Activated naive CD4-positive, alpha-beta T cell treated with anti-CD3 and anti-CD28 coated beads for 36 hours (primary cell): ENCODE measurements at regions not wholly inside any gene's neighbourhood (a gene's known extent, or its start where the extent isn't known, plus 50 kb on each side); places are given as distances from the start of the nearest gene placed in this dataset.
"Not testable (repeated sequence)": the region's sequence is repeated elsewhere in the genome, so short reads cannot be mapped to it uniquely, and the experiment has no call there.

ENCODE experiments used
- CTCF ChIA-PET: fragments of 350-600 bp; sonication (Branson Sonifier 250); formaldehyde crosslinking; loops from one replicate; lab custom pipeline; 2021; ENCODE audit warnings: antibody characterized with exemption; lab: Charles Lee
- DNase-seq: peaks from one replicate; pipeline ENCODE4 v3.0.0-alpha.2; 2020
- H3K27ac Mint-ChIP-seq: one replicate; pipeline ENCODE4 v1.8.0; 2021; ENCODE audit warnings: mild to moderate bottlenecking, mixed read lengths
- H3K27me3 Mint-ChIP-seq: one replicate; pipeline ENCODE4 v1.8.0; 2021; ENCODE audit warnings: low read depth, mixed read lengths
- H3K36me3 Mint-ChIP-seq: one replicate; pipeline ENCODE4 v1.8.0; 2021; ENCODE audit warnings: low read depth, mixed read lengths
- H3K4me1 Mint-ChIP-seq: one replicate; pipeline ENCODE4 v1.8.0; 2021; ENCODE audit warnings: low read depth, mixed read lengths
- H3K4me3 Mint-ChIP-seq: one replicate; pipeline ENCODE4 v1.8.0; 2021; ENCODE audit warnings: mild to moderate bottlenecking, moderate library complexity, mixed read lengths
- H3K9me3 Mint-ChIP-seq: one replicate; pipeline ENCODE4 v1.8.0; 2021; ENCODE audit warnings: mixed read lengths
- intact Hi-C: fragments of 100-400 bp; cut with micrococcal nuclease; formaldehyde crosslinking; loops from one replicate; pipeline ENCODE4 v1.15.1; 2023

GRCh38 chr2:65979446-65979845 lies 455.5 kb upstream of the MEIS1 start:
- intact Hi-C loops, result no loop called here
- no peaks in the 10 kb centered on the region for H3K4me1 Mint-ChIP-seq
- no peaks in the 10 kb centered on the region for H3K9me3 Mint-ChIP-seq
- no peak overlapping the region for H3K4me3 Mint-ChIP-seq
- DNase-seq, result no peak
- no peaks in the 10 kb centered on the region for H3K27me3 Mint-ChIP-seq
- H3K36me3 Mint-ChIP-seq, result no peaks in the 10 kb centered on the region
- H3K27ac Mint-ChIP-seq, result no peak overlapping the region
- CTCF ChIA-PET, result no interaction called here

GRCh38 chr2:65974067-65974723 lies 460.7 kb upstream of the MEIS1 start:
- Mint-ChIP-seq H3K27ac (no peak overlapping the region), H3K9me3 (no peaks in the 10 kb centered on the region), H3K4me1 (no peaks in the 10 kb centered on the region), H3K4me3 (no peak overlapping the region), H3K36me3 (no peaks in the 10 kb centered on the region), H3K27me3 (no peaks in the 10 kb centered on the region)
- CTCF ChIA-PET, result no interaction called here
- DNase-seq, result no peak
- intact Hi-C loops, result no loop called here

- Mint-ChIP-seq H3K9me3 (peaks cover 1% of the 10 kb centered on the region), H3K4me3 (no peak overlapping the region), H3K27me3 (no peaks in the 10 kb centered on the region), H3K4me1 (no peaks in the 10 kb centered on the region), H3K36me3 (no peaks in the 10 kb centered on the region), H3K27ac (no peak overlapping the region)
- CTCF ChIA-PET, result no interaction called here
- no peak for DNase-seq
- intact Hi-C loops, result no loop called here
Observed at GRCh38 chr2:65969161-65969560, 465.8 kb upstream of the MEIS1 start.

GRCh38 chr2:65963303-65963702 lies 471.6 kb upstream of the MEIS1 start:
- intact Hi-C loops, H3K4me1 Mint-ChIP-seq, DNase-seq, CTCF ChIA-PET, H3K9me3 Mint-ChIP-seq, H3K36me3 Mint-ChIP-seq, H3K4me3 Mint-ChIP-seq, H3K27me3 Mint-ChIP-seq, H3K27ac Mint-ChIP-seq: not testable (repeated sequence)

- Mint-ChIP-seq H3K27ac (no peak overlapping the region), H3K36me3 (no peaks in the 10 kb centered on the region), H3K4me1 (no peaks in the 10 kb centered on the region), H3K9me3 (peaks cover 8% of the 10 kb centered on the region), H3K27me3 (no peaks in the 10 kb centered on the region), H3K4me3 (no peak overlapping the region)
- DNase-seq, result no peak
- intact Hi-C loops, result no loop called here
- CTCF ChIA-PET, result no interaction called here
Observed at GRCh38 chr2:65960953-65961352, 474.0 kb upstream of the MEIS1 start.

GRCh38 chr2:65957886-65958285 lies 477.0 kb upstream of the MEIS1 start:
- DNase-seq, result no peak
- H3K4me3 Mint-ChIP-seq, result no peak overlapping the region
- no peak overlapping the region for H3K27ac Mint-ChIP-seq
- H3K9me3 Mint-ChIP-seq, result peaks cover 6% of the 10 kb centered on the region
- no peaks in the 10 kb centered on the region for H3K27me3 Mint-ChIP-seq
- intact Hi-C loops, result no loop called here
- H3K36me3 Mint-ChIP-seq, result no peaks in the 10 kb centered on the region
- H3K4me1 Mint-ChIP-seq, result no peaks in the 10 kb centered on the region
- CTCF ChIA-PET, result no interaction called here

- Mint-ChIP-seq H3K4me3 (no peak overlapping the region), H3K36me3 (no peaks in the 10 kb centered on the region), H3K27me3 (no peaks in the 10 kb centered on the region), H3K4me1 (no peaks in the 10 kb centered on the region), H3K9me3 (peaks cover 4% of the 10 kb centered on the region), H3K27ac (no peak overlapping the region)
- DNase-seq, result no peak
- CTCF ChIA-PET, result no interaction called here
- intact Hi-C loops, result no loop called here
Observed at GRCh38 chr2:65957454-65957853, 477.5 kb upstream of the MEIS1 start.

- CTCF ChIA-PET, result no interaction called here
- Mint-ChIP-seq H3K4me3 (no peak overlapping the region), H3K9me3 (no peaks in the 10 kb centered on the region), H3K27ac (no peak overlapping the region), H3K36me3 (no peaks in the 10 kb centered on the region), H3K4me1 (no peaks in the 10 kb centered on the region), H3K27me3 (no peaks in the 10 kb centered on the region)
- DNase-seq, result no peak
- intact Hi-C loops, result no loop called here
Observed at GRCh38 chr2:65955259-65955658, 479.7 kb upstream of the MEIS1 start.

- CTCF ChIA-PET, result no interaction called here
- no peaks in the 10 kb centered on the region for H3K36me3 Mint-ChIP-seq
- no peak overlapping the region for H3K27ac Mint-ChIP-seq
- H3K27me3 Mint-ChIP-seq, result peaks cover 2% of the 10 kb centered on the region
- H3K4me3 Mint-ChIP-seq, result no peak overlapping the region
- DNase-seq, result no peak
- intact Hi-C loops, result no loop called here
- no peaks in the 10 kb centered on the region for H3K9me3 Mint-ChIP-seq
- no peaks in the 10 kb centered on the region for H3K4me1 Mint-ChIP-seq
Observed at GRCh38 chr2:65952966-65953761, 481.8 kb upstream of the MEIS1 start.

GRCh38 chr2:65944213-65944612 lies 490.7 kb upstream of the MEIS1 start:
- Mint-ChIP-seq H3K4me1 (no peaks in the 10 kb centered on the region), H3K4me3 (no peak overlapping the region), H3K27me3 (peaks cover 2% of the 10 kb centered on the region), H3K9me3 (peaks cover 3% of the 10 kb centered on the region), H3K27ac (no peak overlapping the region), H3K36me3 (no peaks in the 10 kb centered on the region)
- intact Hi-C loops, result no loop called here
- CTCF ChIA-PET, result no interaction called here
- DNase-seq, result no peak

GRCh38 chr2:65943099-65943786 lies 491.7 kb upstream of the MEIS1 start:
- H3K9me3 Mint-ChIP-seq, result peaks cover 3% of the 10 kb centered on the region
- intact Hi-C loops, result no loop called here
- H3K4me1 Mint-ChIP-seq, result no peaks in the 10 kb centered on the region
- no peaks in the 10 kb centered on the region for H3K36me3 Mint-ChIP-seq
- H3K4me3 Mint-ChIP-seq, result no peak overlapping the region
- CTCF ChIA-PET, result no interaction called here
- DNase-seq, result no peak
- peaks cover 2% of the 10 kb centered on the region for H3K27me3 Mint-ChIP-seq
- no peak overlapping the region for H3K27ac Mint-ChIP-seq

GRCh38 chr2:65940856-65941255 lies 494.1 kb upstream of the MEIS1 start:
- CTCF ChIA-PET, result no interaction called here
- no peaks in the 10 kb centered on the region for H3K36me3 Mint-ChIP-seq
- peaks cover 3% of the 10 kb centered on the region for H3K9me3 Mint-ChIP-seq
- peaks cover 2% of the 10 kb centered on the region for H3K27me3 Mint-ChIP-seq
- H3K4me1 Mint-ChIP-seq, result no peaks in the 10 kb centered on the region
- no peak overlapping the region for H3K27ac Mint-ChIP-seq
- H3K4me3 Mint-ChIP-seq, result no peak overlapping the region
- no peak for DNase-seq
- intact Hi-C loops, result no loop called here

GRCh38 chr2:65939687-65940086 lies 495.2 kb upstream of the MEIS1 start:
- intact Hi-C loops, result no loop called here
- DNase-seq, result no peak
- no peaks in the 10 kb centered on the region for H3K36me3 Mint-ChIP-seq
- no peak overlapping the region for H3K4me3 Mint-ChIP-seq
- H3K27ac Mint-ChIP-seq, result no peak overlapping the region
- peaks cover 3% of the 10 kb centered on the region for H3K27me3 Mint-ChIP-seq
- CTCF ChIA-PET, result no interaction called here
- H3K9me3 Mint-ChIP-seq, result peaks cover 3% of the 10 kb centered on the region
- H3K4me1 Mint-ChIP-seq, result no peaks in the 10 kb centered on the region
